ENCODE measurements at regions not wholly inside any gene's neighbourhood (a gene's known extent, or its start where the extent isn't known, plus 50 kb on each side); places are given as distances from the start of the nearest gene placed in this dataset.

- TF ChIP-seq CTCF (IDR thresholded peaks at IDR 0.05) (no peak), EZH2 (IDR thresholded peaks at IDR 0.05) (no peak)
These were observed 499.7 kb downstream of the COG6 start for GRCh38 chr13:40155201-40155600.
